Keratinocyte (primary cell): ENCODE measurements at regions not wholly inside any gene's neighbourhood (a gene's known extent, or its start where the extent isn't known, plus 50 kb on each side); places are given as distances from the start of the nearest gene placed in this dataset.

Experiments
- DNase-seq: peaks from one replicate; pipeline ENCODE4 v3.0.0-alpha.2; 2011; ENCODE audit warnings: low read depth, missing footprints, low spot score
- FAIRE-seq: peaks from 2 replicates; lab custom pipeline; 2011; peaks lifted over from hg19 to GRCh38; lab: Jason Lieb, UNC
- H2AFZ ChIP-seq: 2 replicates; pipeline ENCODE4 v1.6.0; 2012; ENCODE audit warnings: low read length, control low read depth, inconsistent platforms; ENCODE audit not compliant: control insufficient read depth
- H3K27ac ChIP-seq: 2 replicates; pipeline ENCODE4 v1.5.1; 2011; ENCODE audit warnings: low read length; ENCODE audit not compliant: control insufficient read depth, insufficient read depth
- H3K27me3 ChIP-seq: 3 replicates; pipeline ENCODE4 v1.6.0; 2011; ENCODE audit warnings: low read length; ENCODE audit not compliant: control insufficient read depth, insufficient read depth; ENCODE audit errors: extremely low read depth
- H3K36me3 ChIP-seq, 2 experiments: 2 replicates in 1 of 2; 3 replicates in 1 of 2; pipeline ENCODE4 v1.5.1; 2011; ENCODE audit warnings: low read length in 2 of 2, mild to moderate bottlenecking in 1 of 2; ENCODE audit not compliant: control insufficient read depth in 2 of 2, insufficient read depth in 2 of 2; ENCODE audit errors: extremely low read depth in 1 of 2
- H3K4me1 ChIP-seq: 3 replicates; pipeline ENCODE4 v1.5.1; 2011; ENCODE audit warnings: low read length; ENCODE audit not compliant: control insufficient read depth, insufficient read depth; ENCODE audit errors: extremely low read depth
- H3K4me2 ChIP-seq: 3 replicates; pipeline ENCODE4 v1.6.0; 2011; ENCODE audit warnings: low read depth, low read length; ENCODE audit not compliant: control insufficient read depth, insufficient read depth; ENCODE audit errors: extremely low read depth
- H3K4me3 ChIP-seq, 3 experiments: fragments of 200-600 bp in 1 of 3; sonication (generic) in 1 of 3; 2 replicates in 2 of 3; 3 replicates in 1 of 3; pipeline ENCODE4 v1.5.1; 2011 to 2016; ENCODE audit warnings: low read length in 3 of 3, mild to moderate bottlenecking in 3 of 3, control low read depth in 2 of 3, inconsistent platforms in 1 of 3, low read depth in 1 of 3, mixed read lengths in 1 of 3, mixed run types in 1 of 3, moderate library complexity in 1 of 3; ENCODE audit not compliant: control insufficient read depth in 2 of 3, insufficient read depth in 2 of 3; ENCODE audit errors: extremely low read depth in 1 of 3
- H3K79me2 ChIP-seq: 2 replicates; pipeline ENCODE4 v1.6.0; 2012; ENCODE audit warnings: low read length; ENCODE audit not compliant: control insufficient read depth, insufficient read depth
- H3K9ac ChIP-seq: 3 replicates; pipeline ENCODE4 v1.6.0; 2011; ENCODE audit warnings: low read length; ENCODE audit not compliant: control insufficient read depth, insufficient read depth; ENCODE audit errors: extremely low read depth
- H3K9me1 ChIP-seq: 3 replicates; pipeline ENCODE4 v1.6.0; 2011; ENCODE audit warnings: low read length; ENCODE audit not compliant: control insufficient read depth, insufficient read depth; ENCODE audit errors: extremely low read depth
- H3K9me3 ChIP-seq: 2 replicates; pipeline ENCODE4 v1.5.1; 2012; ENCODE audit warnings: low read depth, low read length; ENCODE audit not compliant: control insufficient read depth
- H4K20me1 ChIP-seq: 3 replicates; pipeline ENCODE4 v1.6.0; 2011; ENCODE audit warnings: low read length; ENCODE audit not compliant: control insufficient read depth, insufficient read depth; ENCODE audit errors: extremely low read depth
- CTCF ChIP-seq, 3 experiments: IDR thresholded peaks in 1 of 3; conservative IDR thresholded peaks in 1 of 3; optimal IDR thresholded peaks in 1 of 3; 2 replicates in 2 of 3; 3 replicates in 1 of 3; pipeline versions ENCODE3 to v1.5.1; 2011; ENCODE audit warnings: low read length in 3 of 3, mild to moderate bottlenecking in 3 of 3, moderate library complexity in 2 of 3, control low read depth in 1 of 3, inconsistent platforms in 1 of 3; ENCODE audit not compliant: insufficient read depth in 2 of 3; ENCODE audit errors: extremely low read depth in 1 of 3
- EZH2 ChIP-seq: IDR thresholded peaks from one replicate; pipeline ENCODE4 v1.6.1; 2012; ENCODE audit warnings: inconsistent platforms, mild to moderate bottlenecking, low read length, moderate library complexity
- dilution Hi-C: fragments of 300-500 bp; cut with MboI; formaldehyde crosslinking; loops from one replicate; pipeline ENCODE4 v1.7.0; 2020; ENCODE audit warnings: low sequenced_read_pairs; ENCODE audit not compliant: extremely low pct_ligation_motif_present

GRCh38 chr2:66925128-66925527 is 472.0 kb upstream of the ETAA1 start:
- TF ChIP-seq CTCF (optimal IDR thresholded peaks at IDR 0.05 in 1 of 3, IDR thresholded peaks at IDR 0.05 in 1 of 3, conservative IDR thresholded peaks at IDR 0.05 in 1 of 3; ENCODE audit: extremely low read depth in 1 of 3, insufficient read depth in 2 of 3, low read length in 3 of 3) (no peak), EZH2 (no peak)
- Histone ChIP-seq H3K4me2 (no peak overlapping the region), H3K9me3 (no peaks in the 10 kb centered on the region), H2AFZ (no peak overlapping the region), H3K4me1 (peaks cover 24% of the 10 kb centered on the region), H3K9me1 (no peaks in the 10 kb centered on the region), H3K27ac (no peak overlapping the region), H3K79me2 (no peaks in the 10 kb centered on the region), H3K4me3 (no peak overlapping the region), H3K9ac (no peak overlapping the region), H4K20me1 (no peaks in the 10 kb centered on the region), H3K36me3 (no peaks in the 10 kb centered on the region), H3K27me3 (no peaks in the 10 kb centered on the region)
- dilution Hi-C loops: no loop called here
- no peak for DNase-seq
- FAIRE-seq: peak; percentile 72

- no peaks in the 10 kb centered on the region for H3K9me1 ChIP-seq
- no peak for FAIRE-seq
- DNase-seq: no peak
- no peaks in the 10 kb centered on the region for H3K27me3 ChIP-seq
- no peaks in the 10 kb centered on the region for H4K20me1 ChIP-seq
- TF ChIP-seq EZH2: no peak
- TF ChIP-seq CTCF (optimal IDR thresholded peaks at IDR 0.05 in 1 of 3, IDR thresholded peaks at IDR 0.05 in 1 of 3, conservative IDR thresholded peaks at IDR 0.05 in 1 of 3; ENCODE audit: extremely low read depth in 1 of 3, insufficient read depth in 2 of 3, low read length in 3 of 3): no peak
- no peak overlapping the region for H3K4me3 ChIP-seq
- no peaks in the 10 kb centered on the region for H3K79me2 ChIP-seq
- H3K9me3 ChIP-seq: no peaks in the 10 kb centered on the region
- H3K4me1 ChIP-seq: peaks cover 31% of the 10 kb centered on the region
- dilution Hi-C loops: no loop called here
- no peaks in the 10 kb centered on the region for H3K36me3 ChIP-seq
- H2AFZ ChIP-seq: no peak overlapping the region
- H3K4me2 ChIP-seq: no peak overlapping the region
- H3K27ac ChIP-seq: no peak overlapping the region
- no peak overlapping the region for H3K9ac ChIP-seq
Measured at GRCh38 chr2:66926594-66927112, 470.5 kb upstream of the ETAA1 start.
